8988T (cell line): ENCODE measurements at regions not wholly inside any gene's neighbourhood (a gene's known extent, or its start where the extent isn't known, plus 50 kb on each side); places are given as distances from the start of the nearest gene placed in this dataset.

ENCODE experiments used
- DNase-seq: peaks from one replicate; pipeline ENCODE4 v3.0.0; 2011

- no peak for DNase-seq
Measured at GRCh38 chr11:16421826-16422225, 65.5 kb upstream of the SOX6 start.

DNA sequence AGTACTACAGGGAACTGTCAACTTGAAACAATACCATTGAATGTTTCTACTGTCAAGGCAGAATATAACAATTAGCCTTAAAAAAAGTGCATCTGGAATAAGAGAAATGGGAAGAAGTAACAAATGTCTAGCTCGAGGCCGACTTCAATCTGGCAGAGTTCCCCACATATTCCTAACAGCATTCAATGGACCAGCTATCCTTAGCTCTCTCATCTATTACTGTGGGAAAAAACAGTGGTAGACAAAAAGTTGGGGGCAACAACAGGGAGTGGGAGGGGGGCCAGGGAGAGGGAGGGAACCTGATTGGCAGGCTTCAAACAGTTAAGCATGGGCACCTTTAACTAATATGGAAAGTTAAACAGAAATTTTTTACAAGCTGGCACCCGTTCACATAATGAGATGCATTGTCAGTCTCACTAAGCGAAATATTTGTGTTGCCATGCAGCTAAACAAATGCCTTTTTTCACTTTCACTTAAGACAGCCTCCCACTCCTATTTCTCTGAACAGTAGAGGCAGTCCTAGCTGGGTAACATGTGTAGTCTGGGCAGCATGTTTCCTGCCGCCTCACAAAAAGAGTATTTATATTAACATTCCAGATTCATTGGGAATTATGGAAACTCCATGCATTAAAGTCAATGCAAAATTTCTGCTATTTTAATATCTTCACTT is 62.2 kb upstream of the SOX6 start:
- no peak for DNase-seq

- DNase-seq: no peak
Measured at GRCh38 chr11:16412525-16413172, 56.3 kb upstream of the SOX6 start.

DNA sequence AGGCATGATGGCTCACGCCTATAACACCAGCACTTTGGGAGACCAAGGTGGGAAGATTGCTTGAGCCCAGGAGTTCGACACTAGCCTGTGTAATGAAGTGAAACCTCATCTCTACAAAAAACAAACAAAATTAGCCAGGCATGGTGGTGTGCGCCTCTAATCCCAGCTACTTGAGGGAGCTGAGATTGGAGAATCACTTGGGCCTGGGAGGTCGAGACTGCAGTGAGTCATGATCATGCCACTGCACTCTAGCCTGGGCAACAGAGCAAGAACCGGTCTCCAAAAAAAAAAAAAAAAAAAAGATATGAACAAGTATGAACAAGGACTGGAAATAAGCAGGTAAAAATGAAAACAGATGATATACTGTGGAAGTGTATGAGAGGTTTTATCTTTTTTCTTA is 54.1 kb upstream of the SOX6 start:
- DNase-seq: no peak

GRCh38 chr11:16408619-16409018 is 52.3 kb upstream of the SOX6 start:
- no peak for DNase-seq

DNA sequence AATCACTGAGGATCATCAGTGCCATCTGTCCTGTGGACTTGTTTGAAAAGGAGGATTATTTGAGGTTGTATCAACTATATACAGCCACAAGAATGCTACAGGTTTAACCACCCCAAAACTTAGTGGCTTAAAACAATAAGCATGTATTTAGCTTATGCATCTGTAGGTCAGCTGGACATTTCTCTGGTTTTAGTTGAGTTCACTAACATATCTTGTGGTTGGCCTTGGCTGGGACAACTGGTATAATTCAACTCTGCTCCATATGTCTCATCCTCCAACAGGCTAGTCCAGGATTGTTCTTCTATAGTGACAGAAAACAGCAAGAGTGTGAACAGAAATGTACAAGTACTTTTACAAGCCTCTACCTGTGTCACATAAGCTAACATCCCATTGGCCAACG is 49.9 kb upstream of the SOX6 start:
- no peak for DNase-seq
